Skeletal muscle satellite cell (primary cell): ENCODE measurements at regions not wholly inside any gene's neighbourhood (a gene's known extent, or its start where the extent isn't known, plus 50 kb on each side); places are given as distances from the start of the nearest gene placed in this dataset.

ENCODE experiments used
- H3K27me3 ChIP-seq: 2 replicates; pipeline ENCODE4 v1.7.0; 2013; ENCODE audit warnings: low read length; ENCODE audit not compliant: control insufficient read depth, insufficient read depth
- H3K36me3 ChIP-seq: 2 replicates; pipeline ENCODE4 v1.7.0; 2013; ENCODE audit warnings: mild to moderate bottlenecking, control low read depth, low read length; ENCODE audit not compliant: insufficient read depth
- H3K4me1 ChIP-seq: 2 replicates; pipeline ENCODE4 v1.7.0; 2013; ENCODE audit warnings: low read length; ENCODE audit not compliant: control insufficient read depth, insufficient read depth
- H3K4me2 ChIP-seq: 2 replicates; pipeline ENCODE4 v1.7.0; 2013; ENCODE audit warnings: mild to moderate bottlenecking, low read length
- H3K4me3 ChIP-seq: 2 replicates; pipeline ENCODE4 v1.7.0; 2013; ENCODE audit warnings: low read length
- H3K9ac ChIP-seq: 2 replicates; pipeline ENCODE4 v1.7.0; 2013; ENCODE audit warnings: mild to moderate bottlenecking, low read depth, low read length, moderate library complexity
- H3K9me3 ChIP-seq: replicated peaks from 2 replicates; pipeline ENCODE4 v1.7.0; 2013; ENCODE audit warnings: mild to moderate bottlenecking, control low read depth, low read length

DNA sequence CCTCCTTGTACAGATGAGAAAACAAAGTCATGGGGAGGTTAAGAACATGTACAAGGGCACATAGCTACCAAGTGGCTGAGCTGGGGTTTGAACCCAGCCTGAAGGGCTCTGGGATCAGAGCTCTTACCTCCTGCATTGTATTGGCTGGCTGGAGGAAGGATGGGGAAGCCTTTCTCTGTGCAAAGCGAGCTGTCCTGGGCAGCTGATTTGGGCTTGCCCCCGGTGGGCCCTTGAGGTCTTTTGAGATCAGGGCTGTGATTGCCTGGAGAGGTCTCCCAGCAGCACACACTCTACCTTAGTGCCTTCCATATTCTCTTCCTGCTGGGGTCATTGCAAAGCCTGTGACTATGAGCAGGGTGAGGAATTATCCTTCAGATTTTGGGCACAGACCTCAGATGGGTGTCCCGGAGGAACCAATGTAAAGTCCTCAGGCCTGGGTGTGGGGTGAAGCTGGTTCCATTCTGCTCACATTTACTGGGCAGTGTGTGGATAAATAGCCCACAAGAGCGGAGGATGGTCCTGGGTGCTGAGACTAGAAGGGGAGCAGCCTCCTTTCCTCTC is 53.3 kb upstream of the EPS8L3 start:
- Histone ChIP-seq H3K9me3 (peaks cover 5% of the 10 kb centered on the region), H3K4me3 (no peak overlapping the region), H3K4me2 (no peak overlapping the region), H3K27me3 (no peaks in the 10 kb centered on the region), H3K9ac (no peak overlapping the region), H3K4me1 (peaks cover 19% of the 10 kb centered on the region), H3K36me3 (no peaks in the 10 kb centered on the region)

- Histone ChIP-seq H3K36me3 (no peaks in the 10 kb centered on the region), H3K4me2 (no peak overlapping the region), H3K9me3 (peaks cover 5% of the 10 kb centered on the region), H3K4me3 (no peak overlapping the region), H3K9ac (no peak overlapping the region), H3K4me1 (peaks cover 12% of the 10 kb centered on the region), H3K27me3 (no peaks in the 10 kb centered on the region)
Measured at GRCh38 chr1:109816175-109816811, 52.6 kb upstream of the EPS8L3 start.

- no peaks in the 10 kb centered on the region for H3K27me3 ChIP-seq
- H3K4me2 ChIP-seq = no peak overlapping the region
- peaks cover 5% of the 10 kb centered on the region for H3K9me3 ChIP-seq
- no peak overlapping the region for H3K4me3 ChIP-seq
- no peaks in the 10 kb centered on the region for H3K36me3 ChIP-seq
- no peak overlapping the region for H3K9ac ChIP-seq
- H3K4me1 ChIP-seq = peaks cover 7% of the 10 kb centered on the region
Measured at GRCh38 chr1:109815809-109816174, 52.1 kb upstream of the EPS8L3 start.

GRCh38 chr1:109814993-109815786 is 51.5 kb upstream of the EPS8L3 start:
- Histone ChIP-seq H3K4me1 (peaks cover 6% of the 10 kb centered on the region), H3K36me3 (no peaks in the 10 kb centered on the region), H3K4me2 (no peak overlapping the region), H3K27me3 (no peaks in the 10 kb centered on the region), H3K9ac (no peak overlapping the region), H3K4me3 (no peak overlapping the region), H3K9me3 (peaks cover 5% of the 10 kb centered on the region)

GRCh38 chr1:109814223-109814622 is 50.5 kb upstream of the EPS8L3 start:
- no peak overlapping the region for H3K4me2 ChIP-seq
- peaks cover 5% of the 10 kb centered on the region for H3K9me3 ChIP-seq
- no peak overlapping the region for H3K4me3 ChIP-seq
- no peaks in the 10 kb centered on the region for H3K36me3 ChIP-seq
- peaks cover 6% of the 10 kb centered on the region for H3K4me1 ChIP-seq
- H3K9ac ChIP-seq = no peak overlapping the region
- no peaks in the 10 kb centered on the region for H3K27me3 ChIP-seq
